Uterus (tissue), 2 donors: ENCODE measurements at regions not wholly inside any gene's neighbourhood (a gene's known extent, or its start where the extent isn't known, plus 50 kb on each side); places are given as distances from the start of the nearest gene placed in this dataset.

Experiments used
- CTCF ChIP-seq, 4 experiments: fragments of 200-600 bp in 2 of 4; fragments of 450-650 bp in 2 of 4; sonication (generic) in 2 of 4; IDR thresholded peaks; one replicate each; pipeline ENCODE4 v1.5.1; 2016 to 2019; ENCODE audit warnings: antibody characterized with exemption in 4 of 4, mild to moderate bottlenecking in 2 of 4, moderate library complexity in 1 of 4
- POLR2A ChIP-seq, 2 donors: fragments of 450-650 bp; IDR thresholded peaks; one replicate each; pipeline ENCODE4 v1.6.1; 2016; ENCODE audit warnings: antibody characterized with exemption in 2 of 2, mild to moderate bottlenecking in 1 of 2, moderate library complexity in 1 of 2

- no peak for TF ChIP-seq CTCF (IDR thresholded peaks at IDR 0.05)
- TF ChIP-seq POLR2A (IDR thresholded peaks at IDR 0.05) = no peak
These were observed 700.6 kb downstream of the HACE1 start for GRCh38 chr6:104159045-104159618.
